ENCODE measurements at regions not wholly inside any gene's neighbourhood (a gene's known extent, or its start where the extent isn't known, plus 50 kb on each side); places are given as distances from the start of the nearest gene placed in this dataset.

DNA sequence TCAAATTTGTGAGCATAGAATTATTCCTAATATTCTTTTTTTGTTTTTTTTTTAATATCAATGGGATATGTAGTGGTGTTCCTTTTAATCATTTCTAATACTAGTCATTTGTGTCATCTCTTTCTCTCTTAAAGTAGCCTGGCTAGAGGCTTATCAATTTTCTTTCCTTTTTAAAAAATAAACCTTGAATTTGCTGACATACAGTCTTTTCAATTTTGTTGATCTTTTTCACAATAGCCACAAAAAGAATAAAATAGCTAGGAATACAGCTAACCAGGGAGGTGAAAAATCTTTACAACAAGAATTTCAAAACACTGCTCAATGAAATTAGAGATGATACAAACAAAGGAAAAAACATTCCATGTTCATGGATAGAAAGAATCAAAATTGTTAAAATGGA is 192.6 kb downstream of the ARL6IP6 start:
- ATAC-seq (no peak), DNase-seq (ENCODE audit: low read depth, low spot score) (no peak)
- H3K27ac ChIP-seq (ENCODE audit: low read length): no peak overlapping the region
- no peaks in the 10 kb centered on the region for H3K4me1 ChIP-seq (ENCODE audit: control insufficient read depth, insufficient read depth, low read length)
- ChIA-PET POLR2A (no interaction called here), CTCF (no interaction called here)
- H3K36me3 ChIP-seq (ENCODE audit: control insufficient read depth, insufficient read depth, low read length): no peaks in the 10 kb centered on the region
- H3K9me3 ChIP-seq (ENCODE audit: control insufficient read depth, insufficient read depth, low read depth, low read length): no peaks in the 10 kb centered on the region
- no peak overlapping the region for H3K4me3 ChIP-seq (ENCODE audit: low read depth in 2 of 2, low read length in 2 of 2)
- in situ Hi-C loops (cut with HindIII; ENCODE audit: low pct_unique_long_range_greater_than_20kb, low sequenced_read_pairs) (no loop called here), intact Hi-C loops (cut with micrococcal nuclease; ENCODE audit: unreplicated experiment) (no loop called here)
- BruUV-seq (replicated peaks): no TSS peak
- H3K27me3 ChIP-seq (ENCODE audit: control insufficient read depth, insufficient read depth, low read length): no peaks in the 10 kb centered on the region
- TF ChIP-seq POLR2AphosphoS5 (IDR thresholded peaks at IDR 0.05; ENCODE audit: low read depth, low read length): no peak
- no peak for TF ChIP-seq TCF7L2 (IDR thresholded peaks at IDR 0.05; ENCODE audit: low read depth, low read length)
- TF ChIP-seq, protein P1, sequence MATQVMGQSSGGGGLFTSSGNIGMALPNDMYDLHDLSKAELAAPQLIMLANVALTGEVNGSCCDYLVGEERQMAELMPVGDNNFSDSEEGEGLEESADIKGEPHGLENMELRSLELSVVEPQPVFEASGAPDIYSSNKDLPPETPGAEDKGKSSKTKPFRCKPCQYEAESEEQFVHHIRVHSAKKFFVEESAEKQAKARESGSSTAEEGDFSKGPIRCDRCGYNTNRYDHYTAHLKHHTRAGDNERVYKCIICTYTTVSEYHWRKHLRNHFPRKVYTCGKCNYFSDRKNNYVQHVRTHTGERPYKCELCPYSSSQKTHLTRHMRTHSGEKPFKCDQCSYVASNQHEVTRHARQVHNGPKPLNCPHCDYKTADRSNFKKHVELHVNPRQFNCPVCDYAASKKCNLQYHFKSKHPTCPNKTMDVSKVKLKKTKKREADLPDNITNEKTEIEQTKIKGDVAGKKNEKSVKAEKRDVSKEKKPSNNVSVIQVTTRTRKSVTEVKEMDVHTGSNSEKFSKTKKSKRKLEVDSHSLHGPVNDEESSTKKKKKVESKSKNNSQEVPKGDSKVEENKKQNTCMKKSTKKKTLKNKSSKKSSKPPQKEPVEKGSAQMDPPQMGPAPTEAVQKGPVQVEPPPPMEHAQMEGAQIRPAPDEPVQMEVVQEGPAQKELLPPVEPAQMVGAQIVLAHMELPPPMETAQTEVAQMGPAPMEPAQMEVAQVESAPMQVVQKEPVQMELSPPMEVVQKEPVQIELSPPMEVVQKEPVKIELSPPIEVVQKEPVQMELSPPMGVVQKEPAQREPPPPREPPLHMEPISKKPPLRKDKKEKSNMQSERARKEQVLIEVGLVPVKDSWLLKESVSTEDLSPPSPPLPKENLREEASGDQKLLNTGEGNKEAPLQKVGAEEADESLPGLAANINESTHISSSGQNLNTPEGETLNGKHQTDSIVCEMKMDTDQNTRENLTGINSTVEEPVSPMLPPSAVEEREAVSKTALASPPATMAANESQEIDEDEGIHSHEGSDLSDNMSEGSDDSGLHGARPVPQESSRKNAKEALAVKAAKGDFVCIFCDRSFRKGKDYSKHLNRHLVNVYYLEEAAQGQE (IDR thresholded peaks at IDR 0.05; ENCODE audit: insufficient read depth in 1 of 2, low read depth in 2 of 2, low read length in 1 of 2): no peak
- TF ChIP-seq SIN3A (IDR thresholded peaks at IDR 0.05; ENCODE audit: borderline replicate concordance, insufficient read depth, low read depth, low read length): no peak
- no peak for TF ChIP-seq CTCF (IDR thresholded peaks at IDR 0.05)

GRCh38 chr2:152907046-152907445 is 188.6 kb downstream of the ARL6IP6 start:
- POLR2A ChIA-PET: interaction anchor here (0.5 kb wide), 1 partner anchor 809 kb away, joined by 4 read pairs; no protein-coding TSS in a partner anchor
- CTCF ChIA-PET: no interaction called here
- H3K4me3 ChIP-seq (ENCODE audit: low read depth in 2 of 2, low read length in 2 of 2): no peak overlapping the region
- TF ChIP-seq, protein P1 (IDR thresholded peaks at IDR 0.05; ENCODE audit: insufficient read depth in 1 of 2, low read depth in 2 of 2, low read length in 1 of 2): peak in 1 of 2 experiments; percentile 63; a peak in 2 of 4 replicates
- no peak for TF ChIP-seq POLR2AphosphoS5 (IDR thresholded peaks at IDR 0.05; ENCODE audit: low read depth, low read length)
- TF ChIP-seq TCF7L2 (IDR thresholded peaks at IDR 0.05; ENCODE audit: low read depth, low read length): no peak
- no peak for TF ChIP-seq SIN3A (IDR thresholded peaks at IDR 0.05; ENCODE audit: borderline replicate concordance, insufficient read depth, low read depth, low read length)
- ATAC-seq: no peak
- no peak for DNase-seq (ENCODE audit: low read depth, low spot score)
- H3K4me1 ChIP-seq (ENCODE audit: control insufficient read depth, insufficient read depth, low read length): no peaks in the 10 kb centered on the region
- no peaks in the 10 kb centered on the region for H3K36me3 ChIP-seq (ENCODE audit: control insufficient read depth, insufficient read depth, low read length)
- intact Hi-C loops (cut with micrococcal nuclease; ENCODE audit: unreplicated experiment): no loop called here
- in situ Hi-C loops (cut with HindIII; ENCODE audit: low pct_unique_long_range_greater_than_20kb, low sequenced_read_pairs): no loop called here
- no peaks in the 10 kb centered on the region for H3K9me3 ChIP-seq (ENCODE audit: control insufficient read depth, insufficient read depth, low read depth, low read length)
- no TSS peak for BruUV-seq (replicated peaks)
- no peak overlapping the region for H3K27ac ChIP-seq (ENCODE audit: low read length)
- H3K27me3 ChIP-seq (ENCODE audit: control insufficient read depth, insufficient read depth, low read length): no peaks in the 10 kb centered on the region

Data from Panc1 (cell line).